Thyroid gland (tissue), 4 donors: ENCODE measurements at regions not wholly inside any gene's neighbourhood (a gene's known extent, or its start where the extent isn't known, plus 50 kb on each side); places are given as distances from the start of the nearest gene placed in this dataset.

Experiments used
- DNase-seq, 2 donors: peaks; one replicate each; pipeline ENCODE4 v3.0.0-alpha.2; 2019
- H3K27ac ChIP-seq, 3 donors: fragments of 200-600 bp; sonication (generic); 1 replicate in 2 of 3; 2 replicates in 1 of 3; pipeline ENCODE4 v1.5.1; 2016 to 2019; ENCODE audit warnings: mild to moderate bottlenecking in 1 of 3, moderate library complexity in 1 of 3
- H3K27me3 ChIP-seq: fragments of 200-600 bp; sonication (generic); one replicate; pipeline ENCODE4 v1.5.1; 2019
- H3K36me3 ChIP-seq, 2 donors: fragments of 200-600 bp; sonication (generic); one replicate each; pipeline ENCODE4 v1.5.1; 2016 to 2019
- H3K4me1 ChIP-seq, 2 donors: fragments of 200-600 bp; sonication (generic); one replicate each; pipeline ENCODE4 v1.5.1; 2017 to 2019
- H3K4me3 ChIP-seq, 3 donors: fragments of 200-600 bp; sonication (generic); replicated peaks in 1 of 3; 1 replicate in 2 of 3; 2 replicates in 1 of 3; pipeline ENCODE4 v1.5.1; 2016; ENCODE audit warnings: mild to moderate bottlenecking in 1 of 3
- H3K9me3 ChIP-seq: fragments of 200-600 bp; sonication (generic); one replicate; pipeline ENCODE4 v1.5.1; 2017
- CTCF ChIP-seq, 6 experiments: fragments of 200-600 bp in 3 of 6; fragments of 450-650 bp in 3 of 6; sonication (generic) in 3 of 6; IDR thresholded peaks; one replicate each; pipeline ENCODE4 v1.5.1; 2016 to 2019; ENCODE audit warnings: antibody characterized with exemption in 6 of 6, mild to moderate bottlenecking in 2 of 6, inconsistent platforms in 1 of 6, moderate library complexity in 1 of 6
- POLR2A ChIP-seq, 2 donors: fragments of 450-650 bp; IDR thresholded peaks; one replicate each; pipeline ENCODE4 v1.6.1; 2017; ENCODE audit warnings: antibody characterized with exemption in 2 of 2, mild to moderate bottlenecking in 2 of 2, moderate library complexity in 1 of 2
- WGBS, 2 donors: methylation state at CpG; one replicate each; pipeline ENCODE4 v1.1.5; 2017; 5-methylcytosine and 5-hydroxymethylcytosine counted together
- intact Hi-C: fragments of 100-400 bp; cut with DNase I; formaldehyde crosslinking; loops from one replicate; pipeline ENCODE4 v1.15.1; 2023

- intact Hi-C loops, result no loop called here
- H3K36me3 ChIP-seq, result no peaks in the 10 kb centered on the region
- H3K4me1 ChIP-seq, result peaks cover 30 to 31% of the 10 kb centered on the region in 2 donors
- no peak overlapping the region for H3K27ac ChIP-seq
- H3K4me3 ChIP-seq, result no peak overlapping the region
- H3K27me3 ChIP-seq, result no peaks in the 10 kb centered on the region
- TF ChIP-seq POLR2A (IDR thresholded peaks at IDR 0.05) (no peak), CTCF (IDR thresholded peaks at IDR 0.05) (no peak)
- H3K9me3 ChIP-seq, result no peaks in the 10 kb centered on the region
- WGBS, 2 donors, result 63% methylated on average over 2 of the region's 2 CpGs
- DNase-seq, result no peak
Observed at GRCh38 chr3:102025606-102026270, 176.4 kb downstream of the NFKBIZ start.

GRCh38 chr3:102026656-102027055 is 177.3 kb downstream of the NFKBIZ start:
- Histone ChIP-seq H3K9me3 (no peaks in the 10 kb centered on the region), H3K36me3 (no peaks in the 10 kb centered on the region), H3K4me3 (no peak overlapping the region), H3K4me1 (peaks cover 30 to 31% of the 10 kb centered on the region in 2 donors), H3K27ac (no peak overlapping the region), H3K27me3 (no peaks in the 10 kb centered on the region)
- TF ChIP-seq POLR2A (IDR thresholded peaks at IDR 0.05), result no peak
- no peak for TF ChIP-seq CTCF (IDR thresholded peaks at IDR 0.05)
- DNase-seq, result no peak
- WGBS, 2 donors, result 91 to 92% methylated on average over 4 of the region's 4 CpGs
- intact Hi-C loops, result no loop called here

GRCh38 chr3:102030661-102031060 is 181.3 kb downstream of the NFKBIZ start:
- TF ChIP-seq CTCF (IDR thresholded peaks at IDR 0.05) (no peak), POLR2A (IDR thresholded peaks at IDR 0.05) (no peak)
- intact Hi-C loops, result no loop called here
- no peak for DNase-seq
- Histone ChIP-seq H3K27me3 (no peaks in the 10 kb centered on the region), H3K4me3 (no peak overlapping the region), H3K36me3 (no peaks in the 10 kb centered on the region), H3K4me1 (peaks cover 2 to 4% of the 10 kb centered on the region in 2 donors), H3K27ac (no peak overlapping the region), H3K9me3 (no peaks in the 10 kb centered on the region)
- 90 to 94% methylated on average over 2 of the region's 2 CpGs for WGBS, 2 donors

- DNase-seq, result no peak
- H3K36me3 ChIP-seq, result no peaks in the 10 kb centered on the region
- WGBS, 2 donors, result 93 to 95% methylated on average over 2 of the region's 2 CpGs
- H3K27me3 ChIP-seq, result no peaks in the 10 kb centered on the region
- H3K27ac ChIP-seq, result no peak overlapping the region
- no peak overlapping the region for H3K4me3 ChIP-seq
- intact Hi-C loops, result no loop called here
- TF ChIP-seq CTCF (IDR thresholded peaks at IDR 0.05) (no peak), POLR2A (IDR thresholded peaks at IDR 0.05) (no peak)
- no peaks in the 10 kb centered on the region for H3K9me3 ChIP-seq
- peaks cover 0 to 4% of the 10 kb centered on the region in 2 donors for H3K4me1 ChIP-seq
Observed at GRCh38 chr3:102031834-102032233, 182.5 kb downstream of the NFKBIZ start.

GRCh38 chr3:102032491-102033383 is 183.4 kb downstream of the NFKBIZ start:
- no peak for DNase-seq
- Histone ChIP-seq H3K4me3 (no peak overlapping the region), H3K9me3 (no peaks in the 10 kb centered on the region), H3K27ac (no peak overlapping the region), H3K27me3 (no peaks in the 10 kb centered on the region), H3K4me1 (peaks cover 0 to 7% of the 10 kb centered on the region in 2 donors), H3K36me3 (no peaks in the 10 kb centered on the region)
- 81 to 84% methylated on average over 2 of the region's 2 CpGs for WGBS, 2 donors
- intact Hi-C loops, result no loop called here
- TF ChIP-seq CTCF (IDR thresholded peaks at IDR 0.05), result no peak
- no peak for TF ChIP-seq POLR2A (IDR thresholded peaks at IDR 0.05)
